ENCODE measurements at regions not wholly inside any gene's neighbourhood (a gene's known extent, or its start where the extent isn't known, plus 50 kb on each side); places are given as distances from the start of the nearest gene placed in this dataset.
"Not testable (repeated sequence)": the region's sequence is repeated elsewhere in the genome, so short reads cannot be mapped to it uniquely, and the experiment has no call there.

DNA sequence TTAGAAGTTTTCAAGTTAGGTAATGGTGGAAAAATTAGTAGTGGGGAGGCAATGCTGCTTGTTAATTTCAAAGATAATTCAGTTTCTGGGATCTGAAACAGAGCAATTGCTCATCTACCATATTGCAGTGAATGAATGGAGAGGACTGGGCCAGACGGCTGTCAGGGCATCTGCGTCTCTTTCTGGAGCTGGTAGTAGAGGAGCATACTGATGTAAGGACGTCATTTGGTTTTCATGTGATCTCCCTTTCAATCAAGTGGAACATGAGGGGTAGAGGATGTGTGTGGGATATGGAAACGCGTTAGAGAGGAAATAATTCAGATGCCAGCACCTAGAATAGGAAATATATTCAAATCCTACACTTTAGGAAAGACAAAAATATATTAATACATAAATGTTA lies 490.3 kb downstream of the ADCYAP1 start:
- DNase-seq (ENCODE audit: low read depth in 2 of 2), result no peak

DNA sequence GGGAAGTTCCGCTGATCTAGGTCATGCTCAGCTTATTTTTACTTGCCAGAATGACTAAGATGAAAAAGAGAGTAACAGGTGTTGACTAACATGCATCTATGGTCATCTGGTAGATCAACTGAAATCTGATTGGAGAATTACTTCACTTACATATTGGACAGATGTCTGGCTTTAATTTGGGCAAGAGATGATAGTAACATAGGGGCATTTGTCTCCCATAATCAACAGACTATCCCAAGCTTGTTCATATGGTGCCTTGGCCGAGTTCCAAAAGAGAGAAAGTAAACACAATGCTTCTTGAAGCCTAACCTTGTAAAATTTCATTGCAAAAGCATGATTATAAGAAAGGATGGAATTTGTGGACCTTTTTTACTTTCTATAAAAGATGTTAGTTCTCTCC lies 503.7 kb downstream of the ADCYAP1 start:
- no peak for DNase-seq (ENCODE audit: low read depth in 2 of 2)

DNA sequence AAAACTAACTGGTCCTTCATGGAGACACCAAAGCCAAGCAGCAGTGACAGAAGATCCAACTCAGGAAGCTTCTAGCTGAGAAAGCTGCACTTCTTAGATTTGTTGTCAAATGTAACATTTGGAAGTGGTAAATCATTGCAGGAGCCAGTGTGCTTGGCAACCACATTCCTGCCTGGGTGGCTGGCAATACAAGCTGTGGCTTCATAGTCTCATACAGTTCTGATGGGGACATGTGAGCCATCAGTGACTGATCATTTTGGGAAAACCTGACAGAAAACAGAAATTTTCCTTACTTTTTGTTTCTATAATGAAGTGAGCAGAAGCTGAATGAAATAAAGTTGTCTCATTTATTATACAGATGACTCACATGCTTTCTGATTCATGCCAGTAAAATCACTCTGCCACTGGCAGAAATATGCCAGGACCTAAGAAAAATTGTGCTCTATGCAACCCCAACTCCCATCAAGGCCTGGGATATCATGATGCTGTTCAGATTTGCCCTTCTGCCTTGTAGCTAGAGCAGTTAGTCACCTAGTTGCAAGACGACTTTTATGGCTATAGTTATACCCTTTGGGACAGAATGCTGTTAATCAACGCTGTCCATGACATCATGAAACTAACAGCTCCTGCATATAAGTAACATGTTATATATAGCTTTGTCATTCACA lies 508.1 kb downstream of the ADCYAP1 start:
- no peak for DNase-seq (ENCODE audit: low read depth in 2 of 2)

DNA sequence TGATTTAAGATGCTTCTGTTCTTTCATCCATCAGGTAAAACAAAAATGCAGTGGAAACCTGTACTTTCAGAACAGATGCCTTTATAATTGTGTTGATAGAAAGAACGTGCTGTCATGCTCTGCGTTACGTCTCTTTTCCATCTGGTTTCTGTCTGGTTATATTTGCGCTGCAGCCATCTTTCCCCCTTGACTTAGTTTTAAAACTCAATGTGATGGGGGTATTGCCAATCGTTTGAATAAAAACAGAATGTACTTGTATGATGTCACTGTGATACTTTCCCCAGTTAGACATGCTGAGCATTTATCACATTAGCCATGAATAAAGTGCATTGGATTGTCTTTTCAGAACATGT lies 508.6 kb downstream of the ADCYAP1 start:
- no peak for DNase-seq (ENCODE audit: low read depth in 2 of 2)

DNA sequence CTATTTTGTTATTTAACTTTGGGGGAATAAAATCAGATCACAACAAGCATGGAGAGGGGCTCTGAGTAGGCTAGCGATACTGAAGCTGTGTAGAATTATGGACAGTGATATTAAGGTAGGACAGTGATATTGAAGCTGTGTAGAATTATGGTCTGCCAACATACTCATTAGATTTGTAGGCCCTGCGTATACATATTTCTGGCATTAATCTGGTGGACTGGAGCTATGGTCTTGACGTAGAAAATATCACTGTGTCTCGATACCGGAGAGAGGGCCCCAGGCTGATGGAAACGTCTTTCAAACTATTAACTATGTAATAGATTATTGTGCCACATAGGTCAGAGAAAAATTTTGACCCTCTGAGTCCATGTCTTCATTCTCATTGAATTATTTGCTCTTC lies 511.4 kb downstream of the ADCYAP1 start:
- DNase-seq (ENCODE audit: low read depth in 2 of 2), result no peak

DNA sequence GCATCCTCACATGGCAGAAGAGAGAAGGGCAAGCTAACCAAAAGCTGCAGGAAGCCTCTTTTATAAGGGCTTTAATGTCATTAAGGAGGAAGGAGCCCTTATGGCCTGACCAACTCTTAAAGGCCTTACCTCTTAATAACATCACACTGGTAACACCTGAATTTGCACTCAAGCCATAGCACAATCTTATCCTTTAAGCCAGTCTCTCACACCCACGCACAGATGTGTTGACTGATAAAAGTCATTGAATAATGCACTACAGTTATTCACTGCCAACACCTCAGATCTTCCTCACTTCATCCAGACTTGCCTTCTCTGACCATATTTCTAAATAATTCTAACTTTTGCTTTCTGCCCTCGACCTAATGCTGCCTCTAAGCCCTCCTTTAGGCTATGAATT lies 516.8 kb downstream of the ADCYAP1 start:
- DNase-seq (ENCODE audit: low read depth in 2 of 2), result no peak

DNA sequence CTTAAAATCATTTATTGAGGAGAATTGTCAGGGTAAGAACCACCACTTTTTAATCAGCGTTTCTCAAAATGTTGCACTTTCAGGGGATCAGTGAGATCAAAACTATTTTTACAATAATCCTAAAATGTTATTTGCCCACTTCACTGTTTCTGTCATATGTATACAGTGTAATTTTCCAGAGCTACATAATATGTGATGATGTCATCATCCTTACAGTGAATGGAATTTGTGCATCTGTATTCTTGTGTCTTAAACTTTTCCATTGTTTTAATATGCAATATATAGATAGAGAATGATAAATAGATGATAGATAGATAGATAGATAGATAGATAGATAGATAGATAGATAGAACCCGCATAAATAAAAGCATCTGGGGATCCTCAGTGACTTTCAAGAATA lies 518.0 kb downstream of the ADCYAP1 start:
- no peak for DNase-seq (ENCODE audit: low read depth in 2 of 2)

DNA sequence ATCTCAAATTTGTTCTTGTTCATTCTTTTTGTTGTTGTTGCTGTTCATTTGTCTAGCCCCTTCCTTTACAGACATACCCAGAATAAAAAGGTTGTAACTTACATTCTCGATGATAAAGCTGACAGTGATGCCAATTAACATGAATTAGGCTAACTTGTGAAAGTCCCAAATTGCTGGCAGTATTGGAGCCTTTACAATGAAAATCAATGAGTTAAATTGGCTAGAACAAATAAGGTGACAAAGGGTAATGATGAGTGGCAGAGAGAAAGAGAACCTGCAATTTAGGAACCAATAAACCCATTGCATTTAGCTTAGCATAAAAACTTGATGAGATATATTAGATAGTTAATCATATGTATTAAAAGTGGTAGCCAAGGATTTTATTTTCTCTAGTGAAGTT lies 521.0 kb downstream of the ADCYAP1 start:
- DNase-seq (ENCODE audit: low read depth in 2 of 2), result no peak

DNA sequence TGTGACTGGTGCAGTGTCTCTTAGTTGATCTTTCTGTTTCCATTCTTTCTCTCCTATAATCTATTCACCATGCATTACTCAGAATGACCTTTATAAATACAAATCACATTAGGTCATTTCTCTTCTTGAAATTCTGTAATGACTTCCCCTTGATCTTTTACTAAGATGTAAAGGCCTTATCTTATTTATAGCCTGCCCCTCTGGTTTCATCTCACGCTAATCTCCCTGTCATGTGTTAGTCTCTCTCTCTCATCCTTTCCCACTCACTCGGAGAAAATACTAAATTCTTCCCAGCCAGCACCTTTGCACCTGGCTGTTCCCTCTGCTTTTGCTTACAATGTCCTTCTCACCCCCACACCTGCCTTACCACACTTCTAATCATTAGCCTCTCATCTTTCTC lies 530.8 kb downstream of the ADCYAP1 start:
- no peak for DNase-seq (ENCODE audit: low read depth in 2 of 2)

DNA sequence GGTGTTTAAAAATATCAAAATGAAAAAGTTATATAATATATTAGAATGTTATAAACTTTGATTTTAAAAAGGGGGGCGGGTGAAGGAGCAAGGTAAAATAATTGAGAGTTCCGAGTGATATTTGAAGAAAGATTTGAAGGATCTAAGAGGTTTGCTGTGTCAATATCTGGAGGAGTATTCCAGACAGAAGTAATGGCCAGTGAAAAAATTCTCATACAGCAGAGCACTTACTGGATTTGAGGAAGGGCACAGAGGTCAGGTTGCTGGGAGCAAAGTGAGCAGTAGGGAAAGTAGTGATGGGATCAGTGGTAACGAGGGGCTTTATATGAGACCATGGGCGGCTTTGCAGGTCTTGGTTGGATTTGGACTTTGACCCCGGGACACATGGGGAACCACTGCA lies 531.5 kb downstream of the ADCYAP1 start:
- no peak for DNase-seq (ENCODE audit: low read depth in 2 of 2)

DNA sequence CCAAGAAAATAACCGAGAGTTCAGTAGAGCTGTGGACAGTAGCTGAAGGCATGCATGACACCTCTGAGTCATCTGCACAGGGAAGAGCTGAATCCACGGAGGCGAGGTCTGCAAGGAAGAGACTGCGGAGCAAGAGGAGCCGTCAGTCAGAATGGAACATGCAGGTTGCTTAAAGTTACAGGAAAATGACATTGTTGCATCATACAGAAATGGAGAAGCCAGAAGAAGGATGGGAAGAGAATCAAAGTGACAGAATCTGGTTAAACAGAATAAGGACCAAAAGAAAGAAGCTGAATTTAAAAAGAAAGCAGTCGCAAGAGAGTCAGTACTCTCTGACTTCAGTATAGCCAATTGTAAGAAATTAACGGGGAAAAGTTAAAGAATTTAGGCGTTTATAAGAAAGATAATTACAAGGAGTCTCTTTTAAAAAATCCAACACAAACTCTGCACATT lies 533.8 kb downstream of the ADCYAP1 start:
- no peak for DNase-seq (ENCODE audit: low read depth in 2 of 2)

DNA sequence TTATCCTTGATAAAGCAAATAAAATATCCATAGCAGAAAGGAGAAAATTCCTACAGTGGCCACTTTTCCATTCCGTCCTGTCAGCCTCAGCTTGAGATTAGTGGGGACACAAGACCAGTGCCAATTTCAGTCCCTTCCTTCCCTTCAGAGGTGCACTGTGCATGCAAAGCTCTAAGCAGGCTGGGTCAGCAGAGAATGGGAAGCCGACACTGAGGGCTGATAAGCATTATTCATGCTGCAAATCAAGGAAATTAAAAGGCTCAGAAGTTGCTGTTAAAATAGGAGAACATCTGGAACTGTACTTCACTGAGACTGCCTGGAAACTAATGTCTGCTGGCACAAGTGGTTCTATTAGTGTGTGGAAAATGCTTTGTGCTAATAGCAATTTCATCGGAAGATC lies 534.3 kb downstream of the ADCYAP1 start:
- no peak for DNase-seq (ENCODE audit: low read depth in 2 of 2)

DNA sequence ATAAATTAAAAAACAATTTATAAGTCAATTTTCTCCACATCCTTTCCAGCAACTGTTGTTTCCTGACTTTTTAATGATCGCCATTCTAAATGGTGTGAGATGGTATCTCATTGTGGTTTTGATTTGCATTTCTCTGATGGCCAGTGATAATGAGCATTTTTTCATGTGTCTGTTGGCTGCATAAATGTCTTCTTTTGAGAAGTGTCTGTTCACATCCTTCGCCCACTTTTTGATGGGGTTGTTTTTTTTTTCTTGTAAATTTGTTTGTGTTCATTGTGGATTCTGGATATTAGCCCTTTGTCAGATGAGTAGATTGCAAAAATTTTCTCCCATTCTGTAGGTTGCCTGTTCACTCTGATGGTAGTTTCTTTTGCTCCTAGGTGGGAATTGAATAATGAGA lies 539.4 kb downstream of the ADCYAP1 start:
- DNase-seq (ENCODE audit: low read depth in 2 of 2), result not testable (repeated sequence)

DNA sequence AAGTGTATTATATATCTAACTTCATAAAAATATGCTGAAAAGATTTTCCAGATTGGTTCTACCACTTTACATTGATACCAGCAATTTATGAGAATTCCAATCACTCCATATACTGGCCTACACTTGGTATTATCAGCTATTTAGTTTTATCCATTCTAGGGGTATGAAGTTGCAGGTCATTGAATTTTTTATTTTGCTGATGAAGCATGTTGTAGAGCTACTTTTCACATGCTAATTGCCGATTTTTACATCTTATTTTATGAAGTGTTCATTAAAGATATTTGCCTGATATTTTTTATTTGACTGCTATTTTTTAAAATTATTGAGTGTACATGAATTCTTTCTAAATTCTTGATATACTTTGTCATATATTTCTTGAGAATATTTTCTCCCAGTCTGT lies 542.1 kb downstream of the ADCYAP1 start:
- no peak for DNase-seq (ENCODE audit: low read depth in 2 of 2)

DNA sequence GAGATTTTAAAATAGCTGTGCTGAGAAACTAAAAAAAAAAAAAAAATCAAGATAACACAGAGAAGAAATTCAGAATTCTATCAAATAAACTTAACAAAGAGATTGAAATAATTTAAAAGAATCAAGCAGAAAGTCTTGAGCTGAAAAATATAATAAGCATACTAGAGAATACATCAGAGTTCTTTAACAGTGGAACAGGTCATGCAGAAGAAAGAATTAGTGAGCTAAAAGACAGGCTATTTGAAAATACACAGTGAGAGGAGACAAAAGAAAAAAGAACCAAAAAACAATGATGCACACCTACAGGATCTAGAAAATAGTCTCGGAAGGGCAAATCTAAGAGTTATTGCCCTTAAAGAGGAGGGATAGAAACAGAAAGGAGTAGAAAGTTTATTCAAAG lies 548.1 kb downstream of the ADCYAP1 start:
- no peak for DNase-seq (ENCODE audit: low read depth in 2 of 2)

DNA sequence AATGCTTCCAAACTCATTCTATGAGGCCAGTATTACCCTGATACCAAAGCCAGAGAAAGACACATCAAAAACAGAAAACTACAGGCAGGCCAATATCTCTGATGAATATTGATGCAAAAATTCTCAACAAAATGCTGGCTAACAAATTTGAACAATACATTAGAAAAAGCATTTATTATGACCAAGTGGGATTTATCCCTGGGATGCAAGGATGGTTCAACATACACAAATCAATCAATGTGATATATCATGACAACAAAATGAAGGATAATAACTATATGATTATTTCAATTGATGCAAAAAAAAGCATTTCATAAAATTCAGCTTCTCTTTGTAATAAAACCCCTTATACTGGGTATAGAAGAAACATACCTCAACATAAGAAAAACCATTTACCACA lies 550.9 kb downstream of the ADCYAP1 start:
- no peak for DNase-seq (ENCODE audit: low read depth in 2 of 2)

DNA sequence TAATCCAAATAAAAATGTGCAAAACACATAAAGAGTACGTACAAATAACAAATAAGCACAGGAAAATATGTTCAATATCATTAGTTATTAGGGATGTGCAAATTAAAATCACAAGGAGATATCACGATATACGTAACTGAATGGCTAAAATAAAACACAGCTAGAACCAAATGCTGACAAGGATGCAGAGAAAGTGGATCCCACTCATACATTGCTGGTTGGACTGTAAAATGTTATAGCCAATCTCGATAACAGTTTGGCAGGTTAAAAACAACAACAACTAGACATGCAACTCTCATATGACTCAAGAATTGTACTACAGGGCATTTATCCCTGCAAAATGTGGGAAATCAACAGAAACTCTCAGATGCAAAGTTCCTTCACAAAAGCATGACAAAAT lies 553.9 kb downstream of the ADCYAP1 start:
- no peak for DNase-seq (ENCODE audit: low read depth in 2 of 2)

DNA sequence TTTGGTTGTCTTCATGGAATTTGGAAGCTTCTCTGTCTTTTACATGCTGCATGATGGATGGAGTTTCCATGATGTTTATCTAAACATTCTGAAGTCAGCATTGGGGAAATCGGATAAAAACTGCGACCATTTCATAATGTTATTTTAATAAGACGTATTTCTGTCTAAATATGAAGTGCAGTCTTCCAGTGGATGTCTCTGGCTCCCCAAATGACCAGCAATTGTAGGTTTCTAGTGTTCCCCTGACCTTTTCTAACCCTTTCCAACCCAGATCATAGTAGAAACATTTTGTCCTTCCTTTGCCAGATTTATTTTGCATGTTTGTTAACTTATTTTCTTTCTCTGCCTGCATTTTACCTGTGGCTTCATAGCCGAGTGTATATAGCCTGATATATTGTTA lies 559.3 kb downstream of the ADCYAP1 start:
- DNase-seq (ENCODE audit: low read depth in 2 of 2), result no peak

DNA sequence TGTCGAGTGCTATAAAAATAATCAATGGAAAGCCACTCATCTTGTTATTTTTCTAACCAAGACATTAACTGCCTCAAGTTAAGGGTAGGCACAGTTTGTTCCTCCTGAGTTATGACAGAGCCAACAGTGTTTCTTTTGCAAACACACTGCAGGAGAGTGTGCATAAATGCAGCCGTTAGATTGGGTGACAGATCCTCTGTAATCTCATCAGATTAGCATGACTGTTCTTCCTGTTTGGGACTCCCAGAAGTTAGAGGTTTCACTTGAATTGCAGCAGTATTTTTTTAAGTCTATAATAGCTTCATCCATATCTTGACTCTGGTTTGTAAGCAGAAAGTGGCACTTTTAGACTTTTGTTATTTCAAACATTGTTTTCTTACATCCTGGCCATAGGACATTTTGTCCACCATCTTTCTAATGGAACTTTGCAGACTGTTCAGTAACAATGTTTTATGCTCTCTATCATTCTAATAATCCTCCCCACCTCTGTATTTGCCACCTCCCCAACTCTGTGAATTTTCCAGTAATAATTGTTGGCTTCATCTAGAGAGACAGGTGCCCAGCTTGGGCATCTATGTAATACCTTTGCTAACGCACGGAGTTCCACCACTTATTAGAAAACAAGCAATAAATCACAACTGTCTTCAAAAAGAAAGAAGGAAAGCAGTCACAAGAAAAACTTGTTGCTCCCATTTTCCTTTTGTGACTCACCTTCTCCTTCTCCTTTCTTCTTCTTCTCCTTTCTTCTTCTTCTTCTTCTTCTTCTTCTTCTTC lies 560.0 kb downstream of the ADCYAP1 start:
- no peak for DNase-seq (ENCODE audit: low read depth in 2 of 2)

DNA sequence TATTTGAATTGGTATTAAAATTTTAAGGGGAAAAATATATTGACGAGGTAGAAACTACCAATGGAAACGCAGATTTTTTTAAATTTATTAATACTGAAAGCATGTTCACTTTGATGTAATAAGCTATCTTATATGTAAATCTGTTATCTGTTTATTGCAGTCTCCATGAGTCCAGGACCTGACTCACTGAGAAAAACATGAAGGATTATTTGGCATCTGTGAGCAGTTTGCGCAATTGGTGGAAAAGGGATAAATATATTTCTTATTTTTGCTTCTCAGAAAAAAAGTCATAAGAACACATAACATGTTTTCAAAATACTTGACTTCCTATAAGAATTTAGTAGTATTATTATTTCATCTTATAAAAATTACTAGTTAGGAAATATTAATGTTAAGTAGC lies 561.4 kb downstream of the ADCYAP1 start:
- DNase-seq (ENCODE audit: low read depth in 2 of 2), result no peak

DNA sequence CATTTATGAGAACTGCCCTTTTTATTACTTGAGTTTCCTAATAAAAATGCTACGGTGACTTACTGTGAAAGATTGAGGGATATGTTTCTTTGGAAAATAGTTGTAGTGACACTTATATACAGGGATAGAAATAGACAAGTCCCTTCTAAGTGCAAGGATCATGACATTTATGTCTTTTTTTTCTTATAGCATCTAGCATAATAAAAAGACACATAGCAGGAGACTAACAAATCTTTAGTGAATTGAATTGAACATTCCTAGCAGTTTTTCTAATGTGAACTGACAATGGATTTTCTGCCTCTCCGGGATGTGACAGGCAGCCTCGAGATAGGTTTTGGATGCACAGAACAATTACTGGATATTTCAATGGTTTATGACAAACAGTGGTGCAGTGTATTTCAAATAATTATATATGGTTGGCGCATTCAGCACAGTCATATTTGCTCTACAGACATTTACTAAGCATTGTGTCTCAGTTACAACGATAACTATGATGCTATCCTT lies 562.8 kb downstream of the ADCYAP1 start:
- no peak for DNase-seq (ENCODE audit: low read depth in 2 of 2)

DNA sequence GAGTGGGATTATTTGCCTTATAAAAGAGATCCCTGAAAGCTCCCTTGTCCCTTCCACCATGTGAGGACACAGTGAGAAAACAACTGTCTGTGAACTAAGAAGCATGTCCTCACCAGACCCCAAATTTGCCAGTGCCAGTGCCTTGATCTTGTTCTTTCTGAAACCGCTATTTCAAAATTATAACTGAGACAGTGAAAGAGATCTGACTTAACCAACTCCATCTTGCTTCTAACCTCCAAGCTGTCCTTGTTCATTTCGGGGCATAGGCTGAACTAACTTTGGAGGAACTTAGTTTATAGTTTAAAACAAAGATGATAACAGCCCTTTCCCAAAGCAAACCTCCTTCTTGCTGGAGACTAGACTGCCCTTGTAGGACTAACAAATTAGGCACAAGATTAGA lies 563.9 kb downstream of the ADCYAP1 start:
- no peak for DNase-seq (ENCODE audit: low read depth in 2 of 2)

DNA sequence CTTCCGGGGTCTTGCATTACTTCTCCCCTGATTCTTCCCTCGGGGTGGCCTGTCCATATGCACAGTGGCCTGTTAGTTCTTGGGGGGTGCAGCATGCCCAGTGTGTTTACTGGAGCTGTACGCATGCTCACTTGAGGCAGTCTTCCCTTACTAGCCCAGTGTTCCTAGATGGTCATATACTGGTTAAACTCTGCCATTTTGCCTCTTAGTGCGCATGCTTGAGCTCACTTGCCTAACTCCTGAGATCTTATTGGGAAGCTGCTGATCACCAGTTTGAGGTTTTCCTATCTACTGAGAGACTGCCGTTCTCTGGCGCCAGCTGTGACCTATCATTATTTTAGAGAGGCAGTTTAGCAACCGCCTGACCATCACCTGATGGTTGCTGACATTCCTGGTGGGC lies 571.2 kb downstream of the ADCYAP1 start:
- DNase-seq (ENCODE audit: low read depth in 2 of 2), result no peak

All from dermis microvascular lymphatic vessel endothelial cell (primary cell).